Esophagus muscularis mucosa (tissue), 4 donors: ENCODE measurements at regions not wholly inside any gene's neighbourhood (a gene's known extent, or its start where the extent isn't known, plus 50 kb on each side); places are given as distances from the start of the nearest gene placed in this dataset.
"Not testable (repeated sequence)": the region's sequence is repeated elsewhere in the genome, so short reads cannot be mapped to it uniquely, and the experiment has no call there.

Experiments used
- DNase-seq: peaks from one replicate; pipeline ENCODE4 v3.0.0-alpha.2; 2017; ENCODE audit errors: extremely low spot score
- H3K27ac ChIP-seq, 4 donors: fragments of 200-600 bp; sonication (generic); replicated peaks in 1 of 4; 1 replicate in 3 of 4; 2 replicates in 1 of 4; pipeline ENCODE4 v1.5.1; 2016 to 2019; ENCODE audit warnings: mild to moderate bottlenecking in 1 of 4
- H3K27me3 ChIP-seq, 4 donors: fragments of 200-600 bp; sonication (generic); one replicate each; pipeline versions ENCODE4 v1.5.1 to v1.6.0; 2016 to 2019
- H3K36me3 ChIP-seq, 4 donors: fragments of 200-600 bp; sonication (generic); one replicate each; pipeline ENCODE4 v1.5.1; 2016 to 2019
- H3K4me1 ChIP-seq, 4 donors: fragments of 200-600 bp; sonication (generic); one replicate each; pipeline ENCODE4 v1.5.1; 2016 to 2019
- H3K4me3 ChIP-seq, 4 donors: fragments of 200-600 bp; sonication (generic); 1 replicate in 2 of 4; 2 replicates in 2 of 4; pipeline ENCODE4 v1.5.1; 2016 to 2019; ENCODE audit warnings: mild to moderate bottlenecking in 4 of 4, moderate library complexity in 1 of 4
- H3K9me3 ChIP-seq, 4 donors: fragments of 200-600 bp; sonication (generic); 1 replicate in 3 of 4; 2 replicates in 1 of 4; pipeline ENCODE4 v1.5.1; 2016 to 2019
- EP300 ChIP-seq: sonication (generic); formaldehyde crosslinking; IDR thresholded peaks from one replicate; pipeline ENCODE4 v1.6.1; 2017; ENCODE audit warnings: antibody characterized with exemption
- POLR2A ChIP-seq: fragments of 450-650 bp; IDR thresholded peaks from one replicate; pipeline ENCODE4 v1.6.1; 2017; ENCODE audit warnings: antibody characterized with exemption, moderate library complexity, mild to moderate bottlenecking, low read depth
- POLR2AphosphoS5 ChIP-seq, 2 donors: sonication (generic); formaldehyde crosslinking; IDR thresholded peaks; one replicate each; pipeline ENCODE4 v1.6.1; 2017; ENCODE audit warnings: antibody characterized with exemption in 2 of 2
- WGBS: methylation state at CpG from one replicate; pipeline ENCODE4 v1.1.5; 2018; 5-methylcytosine and 5-hydroxymethylcytosine counted together
- intact Hi-C: fragments of 100-400 bp; cut with DNase I; formaldehyde crosslinking; loops from one replicate; pipeline ENCODE4 v1.15.1; 2023
- TF ChIP-seq, protein P1 (sequence below), 3 experiments: fragments of 200-600 bp in 2 of 3; fragments of 450-650 bp in 1 of 3; sonication (generic) in 2 of 3; IDR thresholded peaks; one replicate each; pipeline ENCODE4 v1.5.1; 2017 to 2019; ENCODE audit warnings: antibody characterized with exemption in 3 of 3, mild to moderate bottlenecking in 2 of 3, moderate library complexity in 1 of 3

DNA sequence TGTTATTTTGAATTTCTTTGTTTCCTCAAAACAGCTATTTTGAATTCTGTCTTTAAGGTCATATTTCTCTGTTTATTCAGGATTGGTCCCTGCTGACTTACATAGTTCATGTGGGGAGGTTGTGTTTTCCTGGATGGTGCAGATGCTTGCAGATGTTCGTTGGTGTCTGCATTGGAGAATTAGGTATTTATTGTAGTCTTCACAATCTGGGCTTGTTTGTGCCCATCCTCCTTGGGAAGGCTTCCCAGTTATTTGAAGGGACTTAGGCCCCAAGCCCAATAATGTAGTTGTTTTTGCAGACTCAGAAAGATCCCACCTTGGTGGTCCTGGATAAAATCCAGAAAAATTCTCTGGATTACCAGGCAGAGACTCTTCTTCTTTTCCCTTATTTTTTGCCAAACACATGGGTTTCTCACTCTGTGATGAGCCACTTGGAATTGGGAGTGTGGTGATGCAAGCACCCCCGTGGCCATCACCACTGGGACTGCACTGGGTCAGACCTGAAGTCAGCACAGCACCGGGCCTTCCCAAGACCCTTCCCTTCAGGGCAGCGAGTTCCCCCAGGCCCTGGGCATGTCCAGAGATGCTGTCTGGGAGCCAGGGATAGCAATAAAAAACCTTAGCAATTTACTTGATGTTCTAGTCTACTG is 81.6 kb upstream of the EZR start:
- H3K9me3 ChIP-seq = peaks cover 0 to 11% (median 9%) of the 10 kb centered on the region in 4 donors
- H3K27me3 ChIP-seq = no peaks in the 10 kb centered on the region
- H3K36me3 ChIP-seq = no peaks in the 10 kb centered on the region
- DNase-seq = no peak
- no peak overlapping the region for H3K4me3 ChIP-seq
- H3K4me1 ChIP-seq = no peaks in the 10 kb centered on the region
- intact Hi-C loops = no loop called here
- 80% methylated on average over 4 of the region's 4 CpGs for WGBS
- TF ChIP-seq, protein P1, sequence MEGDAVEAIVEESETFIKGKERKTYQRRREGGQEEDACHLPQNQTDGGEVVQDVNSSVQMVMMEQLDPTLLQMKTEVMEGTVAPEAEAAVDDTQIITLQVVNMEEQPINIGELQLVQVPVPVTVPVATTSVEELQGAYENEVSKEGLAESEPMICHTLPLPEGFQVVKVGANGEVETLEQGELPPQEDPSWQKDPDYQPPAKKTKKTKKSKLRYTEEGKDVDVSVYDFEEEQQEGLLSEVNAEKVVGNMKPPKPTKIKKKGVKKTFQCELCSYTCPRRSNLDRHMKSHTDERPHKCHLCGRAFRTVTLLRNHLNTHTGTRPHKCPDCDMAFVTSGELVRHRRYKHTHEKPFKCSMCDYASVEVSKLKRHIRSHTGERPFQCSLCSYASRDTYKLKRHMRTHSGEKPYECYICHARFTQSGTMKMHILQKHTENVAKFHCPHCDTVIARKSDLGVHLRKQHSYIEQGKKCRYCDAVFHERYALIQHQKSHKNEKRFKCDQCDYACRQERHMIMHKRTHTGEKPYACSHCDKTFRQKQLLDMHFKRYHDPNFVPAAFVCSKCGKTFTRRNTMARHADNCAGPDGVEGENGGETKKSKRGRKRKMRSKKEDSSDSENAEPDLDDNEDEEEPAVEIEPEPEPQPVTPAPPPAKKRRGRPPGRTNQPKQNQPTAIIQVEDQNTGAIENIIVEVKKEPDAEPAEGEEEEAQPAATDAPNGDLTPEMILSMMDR (IDR thresholded peaks at IDR 0.05) = no peak
- TF ChIP-seq POLR2A = no peak
- TF ChIP-seq POLR2AphosphoS5 (IDR thresholded peaks at IDR 0.05) = no peak
- TF ChIP-seq EP300 = no peak
- no peak overlapping the region for H3K27ac ChIP-seq

DNA sequence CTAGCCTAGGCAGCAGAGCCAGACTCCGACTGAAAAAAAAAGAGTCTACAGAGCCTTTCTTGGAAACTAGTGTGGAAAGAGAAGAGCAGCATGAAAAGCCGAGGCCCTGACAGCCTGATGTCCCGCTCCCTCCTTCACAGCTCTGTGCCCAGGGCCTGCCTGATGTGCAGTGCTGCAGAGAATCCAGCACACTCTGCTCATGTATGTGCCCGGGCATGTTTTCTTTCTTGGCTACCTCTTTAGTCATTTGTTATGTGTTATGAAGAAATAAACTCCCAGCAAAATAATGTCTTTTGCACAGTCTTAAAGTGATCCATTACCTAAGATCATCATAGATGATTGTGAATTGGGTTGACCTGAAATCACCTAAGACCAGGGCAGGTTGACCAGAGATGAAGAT is 78.1 kb upstream of the EZR start:
- H3K27ac ChIP-seq = no peak overlapping the region
- H3K9me3 ChIP-seq = no peaks in the 10 kb centered on the region
- no peak for DNase-seq
- H3K36me3 ChIP-seq = no peaks in the 10 kb centered on the region
- intact Hi-C loops = no loop called here
- TF ChIP-seq POLR2AphosphoS5 (IDR thresholded peaks at IDR 0.05) (no peak), POLR2A (no peak), EP300 (no peak)
- TF ChIP-seq, protein P1 (IDR thresholded peaks at IDR 0.05) = no peak
- no peak overlapping the region for H3K4me3 ChIP-seq
- H3K27me3 ChIP-seq = no peaks in the 10 kb centered on the region
- no peaks in the 10 kb centered on the region for H3K4me1 ChIP-seq
- WGBS = 90% methylated on average over 4 of the region's 4 CpGs

DNA sequence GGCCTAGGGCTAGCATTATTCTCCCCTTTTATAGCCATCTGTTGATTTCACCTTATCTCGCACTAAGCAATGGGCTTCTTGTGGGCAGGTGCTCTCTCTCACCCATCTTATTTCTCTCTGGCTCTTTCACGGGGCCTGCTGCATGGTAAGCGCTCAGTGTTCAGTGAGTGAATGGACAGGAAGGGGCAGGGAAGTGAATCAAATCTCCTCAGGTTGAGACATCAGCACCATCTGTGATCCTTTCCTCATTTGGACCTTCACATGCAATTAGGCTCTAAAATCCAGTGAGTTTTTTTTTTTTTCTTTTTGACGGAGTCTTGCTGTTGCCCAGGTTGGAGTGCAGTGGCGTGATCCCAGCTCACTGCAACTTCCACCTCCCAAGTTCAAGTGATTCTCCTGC is 76.5 kb upstream of the EZR start:
- Histone ChIP-seq H3K9me3 (no peaks in the 10 kb centered on the region), H3K27me3 (no peaks in the 10 kb centered on the region), H3K27ac (no peak overlapping the region), H3K4me3 (no peak overlapping the region), H3K36me3 (no peaks in the 10 kb centered on the region), H3K4me1 (no peaks in the 10 kb centered on the region)
- intact Hi-C loops = no loop called here
- TF ChIP-seq POLR2AphosphoS5 (IDR thresholded peaks at IDR 0.05) = no peak
- TF ChIP-seq EP300 = no peak
- no peak for TF ChIP-seq POLR2A
- TF ChIP-seq, protein P1 (IDR thresholded peaks at IDR 0.05) = no peak
- DNase-seq = no peak
- 97% methylated on average over 5 of the region's 5 CpGs for WGBS

DNA sequence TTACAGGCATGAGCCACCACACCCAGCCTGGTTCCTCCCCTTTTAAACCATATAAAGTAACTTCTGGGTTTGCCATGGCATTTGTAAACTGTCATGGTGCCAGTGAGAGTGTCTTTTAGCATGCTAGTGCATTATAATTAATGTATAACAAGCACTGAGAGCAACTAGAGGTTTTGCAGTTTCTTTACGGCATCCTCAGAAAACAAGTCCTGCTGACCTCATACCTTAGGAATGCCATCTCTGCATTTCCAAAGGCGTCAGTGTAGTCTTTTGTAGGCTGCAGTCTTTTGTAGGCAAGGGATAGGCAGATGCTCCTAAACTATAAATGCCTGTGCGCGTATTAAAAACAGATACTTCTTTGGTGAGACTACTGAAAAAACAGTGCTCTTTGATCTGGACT is 75.0 kb upstream of the EZR start:
- H3K4me1 ChIP-seq = no peaks in the 10 kb centered on the region
- no peaks in the 10 kb centered on the region for H3K27me3 ChIP-seq
- H3K36me3 ChIP-seq = no peaks in the 10 kb centered on the region
- WGBS = 51% methylated on average over 4 of the region's 4 CpGs
- intact Hi-C loops = no loop called here
- H3K4me3 ChIP-seq = no peak overlapping the region
- DNase-seq = no peak
- no peaks in the 10 kb centered on the region for H3K9me3 ChIP-seq
- TF ChIP-seq POLR2A = no peak
- no peak for TF ChIP-seq EP300
- TF ChIP-seq, protein P1 (IDR thresholded peaks at IDR 0.05) = no peak
- TF ChIP-seq POLR2AphosphoS5 (IDR thresholded peaks at IDR 0.05) = no peak
- H3K27ac ChIP-seq = no peak overlapping the region

DNA sequence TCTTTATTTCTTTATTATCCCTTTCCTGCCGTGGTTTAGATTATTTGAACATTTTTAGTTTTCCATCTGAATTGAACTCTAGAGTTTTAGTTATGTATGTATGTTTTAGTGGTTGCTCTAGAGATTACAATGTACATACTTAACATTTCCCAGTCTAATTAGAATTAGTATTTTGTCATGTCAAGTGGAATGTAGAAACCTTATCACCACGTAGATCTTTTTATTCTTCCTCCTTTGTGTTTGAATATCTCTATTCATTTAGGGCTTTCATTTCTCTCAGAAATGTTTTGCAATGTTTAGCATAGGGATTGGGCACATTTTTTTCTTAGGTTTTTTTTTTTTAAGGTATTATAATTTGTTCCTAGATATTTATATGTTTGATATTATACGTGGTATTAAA is 73.1 kb upstream of the EZR start:
- Histone ChIP-seq H3K27me3 (no peaks in the 10 kb centered on the region), H3K4me3 (no peak overlapping the region), H3K4me1 (no peaks in the 10 kb centered on the region), H3K9me3 (no peaks in the 10 kb centered on the region), H3K36me3 (no peaks in the 10 kb centered on the region), H3K27ac (no peak overlapping the region)
- intact Hi-C loops = no loop called here
- 88% methylated on average over 3 of the region's 3 CpGs for WGBS
- no peak for TF ChIP-seq POLR2A
- TF ChIP-seq EP300 = no peak
- TF ChIP-seq, protein P1 (IDR thresholded peaks at IDR 0.05) = no peak
- TF ChIP-seq POLR2AphosphoS5 (IDR thresholded peaks at IDR 0.05) = no peak
- no peak for DNase-seq

DNA sequence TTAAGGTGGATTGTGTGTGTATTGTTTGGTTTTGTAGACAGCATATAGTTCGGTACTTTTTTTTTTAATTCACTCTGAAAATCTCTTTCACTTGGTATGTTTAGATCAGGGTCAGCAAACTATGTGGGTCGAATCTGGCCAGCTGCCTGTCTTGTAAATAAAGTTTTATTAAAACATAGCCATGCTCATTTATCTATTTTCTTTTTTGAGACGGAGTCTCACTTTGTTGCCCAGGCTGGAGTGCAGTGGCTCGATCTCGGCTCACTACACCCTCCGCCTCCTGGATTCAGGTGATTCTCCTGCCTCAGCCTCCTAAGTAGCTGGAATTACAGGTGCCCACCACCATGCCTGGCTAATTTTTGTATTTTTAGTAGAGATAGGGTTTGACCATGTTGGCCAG is 72.4 kb upstream of the EZR start:
- intact Hi-C loops, H3K27me3 ChIP-seq, H3K27ac ChIP-seq, H3K36me3 ChIP-seq, H3K4me3 ChIP-seq, DNase-seq, H3K4me1 ChIP-seq, H3K9me3 ChIP-seq: not testable (repeated sequence)
- WGBS = 97% methylated on average over 6 of the region's 6 CpGs

DNA sequence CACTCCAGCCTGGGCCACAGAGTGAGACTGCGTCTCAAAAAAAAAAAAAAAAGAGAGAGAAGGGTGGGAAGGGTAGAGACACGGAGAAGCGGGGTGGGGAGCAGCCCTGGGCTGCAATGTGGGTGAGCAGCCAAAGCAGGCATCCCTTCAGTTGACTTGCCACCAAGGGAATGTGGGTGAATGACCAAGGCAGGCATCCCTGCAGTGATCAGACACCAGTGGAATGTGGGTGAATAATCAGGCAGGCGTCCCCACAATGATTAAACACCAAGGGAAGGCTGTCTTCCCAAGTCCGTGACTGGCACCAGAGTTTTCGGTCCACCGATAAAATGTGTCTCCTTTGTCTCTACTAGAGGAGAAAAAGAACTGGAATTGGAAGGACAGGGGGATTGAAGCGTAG is 69.0 kb upstream of the EZR start:
- H3K4me1 ChIP-seq, intact Hi-C loops, H3K4me3 ChIP-seq, H3K27me3 ChIP-seq, DNase-seq, H3K9me3 ChIP-seq, H3K36me3 ChIP-seq, H3K27ac ChIP-seq: not testable (repeated sequence)
- 95% methylated on average over 8 of the region's 8 CpGs for WGBS
